HCT116 (cell line): ENCODE measurements at regions not wholly inside any gene's neighbourhood (a gene's known extent, or its start where the extent isn't known, plus 50 kb on each side); places are given as distances from the start of the nearest gene placed in this dataset.

ENCODE experiments used
- ATAC-seq: fragments of 200-7000 bp; cut with Tn5 transposase; 2 replicates; pipeline ENCODE4 v1.9.1; 2020; ENCODE audit warnings: mild to moderate bottlenecking, moderate library complexity
- BruUV-seq: library from RNA; stranded (reverse); fragments of 400-500 nt; replicated peaks from 2 replicates; lab custom pipeline; 2021; lab: Mats Ljungman, UMichigan
- CTCF ChIA-PET: fragments of 300-600 bp; sonication (Branson Sonifier 250); formaldehyde crosslinking; loops from one replicate; lab custom pipeline; 2021; ENCODE audit warnings: antibody characterized with exemption; lab: Charles Lee
- POLR2A ChIA-PET: fragments of 300-600, 350-600 bp; sonication (Branson Sonifier 250); formaldehyde crosslinking; loops from one replicate; lab custom pipeline; 2021; ENCODE audit warnings: antibody characterized with exemption; lab: Charles Lee
- RAD21 ChIA-PET, 2 experiments: fragments of 300-600 bp; sonication (Branson Sonifier 250); formaldehyde crosslinking; loops; one replicate each; lab custom pipeline; 2023; ENCODE audit warnings: low total read pairs in 2 of 2; ENCODE audit not compliant: uncharacterized antibody in 2 of 2, unreplicated experiment in 2 of 2, low non-redundant PET in 1 of 2; lab: Charles Lee
- DNase-seq: peaks from one replicate; pipeline ENCODE4 v3.0.0-alpha.2; 2010; ENCODE audit warnings: low read depth, low spot score
- H2AFZ ChIP-seq: fragments of 200-600 bp; shearing (Covaris generic), sonication (generic); 2 replicates; pipeline ENCODE4 v1.6.1; 2017; ENCODE audit warnings: low read depth, mixed run types, mixed read lengths, antibody characterized with exemption, low read length; ENCODE audit not compliant: poor library complexity, severe bottlenecking
- H3K27ac ChIP-seq: 2 replicates; pipeline ENCODE4 v1.5.1; 2012; ENCODE audit warnings: low read depth, low read length
- H3K27me3 ChIP-seq: fragments of 200-600 bp; sonication (generic); 2 replicates; pipeline ENCODE4 v1.6.1; 2016; ENCODE audit warnings: mixed run types, low read length, mixed read lengths; ENCODE audit not compliant: insufficient read depth
- H3K36me3 ChIP-seq, 2 experiments: fragments of 200-500 bp in 1 of 2; fragments of 200-600 bp in 1 of 2; sonication (Bioruptor generic) in 1 of 2; sonication (generic) in 1 of 2; 2 replicates each; pipeline versions ENCODE4 v1.5.1 to v1.6.1; 2014 to 2016; ENCODE audit warnings: low read length in 2 of 2, inconsistent platforms in 1 of 2, mixed read lengths in 1 of 2, mixed run types in 1 of 2; ENCODE audit not compliant: insufficient read depth in 2 of 2, control insufficient read depth in 1 of 2
- H3K4me1 ChIP-seq, 2 experiments: fragments of 200-600 bp in 1 of 2; sonication (generic) in 1 of 2; 2 replicates each; pipeline versions ENCODE4 v1.5.1 to v1.6.1; 2012 to 2017; ENCODE audit warnings: low read length in 2 of 2, inconsistent platforms in 1 of 2, mild to moderate bottlenecking in 1 of 2, mixed read lengths in 1 of 2, mixed run types in 1 of 2, moderate library complexity in 1 of 2; ENCODE audit not compliant: insufficient read depth in 2 of 2, control insufficient read depth in 1 of 2
- H3K4me2 ChIP-seq: fragments of 200-600 bp; sonication (generic); 2 replicates; pipeline ENCODE4 v1.6.1; 2017; ENCODE audit warnings: mixed run types, low read length, mixed read lengths
- H3K4me3 ChIP-seq, 2 experiments: fragments of 200-600 bp in 1 of 2; sonication (generic) in 1 of 2; replicated peaks in 1 of 2; 2 replicates each; pipeline ENCODE4 v1.5.1; 2011 to 2016; ENCODE audit warnings: low read length in 2 of 2, control low read depth in 1 of 2, low read depth in 1 of 2, mild to moderate bottlenecking in 1 of 2, mixed read lengths in 1 of 2, mixed run types in 1 of 2
- H3K79me2 ChIP-seq: fragments of 200-600 bp; sonication (generic); 2 replicates; pipeline ENCODE4 v1.6.1; 2017; ENCODE audit warnings: mild to moderate bottlenecking, mixed run types, low read length, moderate library complexity, mixed read lengths; ENCODE audit not compliant: insufficient read depth
- H3K9ac ChIP-seq: fragments of 200-600 bp; sonication (generic); 2 replicates; pipeline ENCODE4 v1.6.1; 2016; ENCODE audit warnings: low read length, mixed read lengths
- H3K9me2 ChIP-seq: fragments of 200-600 bp; sonication (generic), shearing (Covaris generic); 2 replicates; pipeline ENCODE4 v1.6.1; 2017; ENCODE audit warnings: mixed run types, mild to moderate bottlenecking, moderate library complexity; ENCODE audit not compliant: insufficient read depth
- H3K9me3 ChIP-seq, 2 experiments: fragments of 200-500 bp in 1 of 2; fragments of 200-600 bp in 1 of 2; sonication (Bioruptor generic) in 1 of 2; sonication (generic) in 1 of 2; 2 replicates each; pipeline ENCODE4 v1.6.1; 2014 to 2017; ENCODE audit warnings: low read length in 2 of 2, mixed read lengths in 2 of 2, inconsistent platforms in 1 of 2, low read depth in 1 of 2, mild to moderate bottlenecking in 1 of 2, mixed run types in 1 of 2, moderate library complexity in 1 of 2; ENCODE audit not compliant: control insufficient read depth in 1 of 2, insufficient read depth in 1 of 2
- H4K20me1 ChIP-seq: fragments of 200-600 bp; sonication (generic), shearing (Covaris generic); 2 replicates; pipeline ENCODE4 v1.6.1; 2017; ENCODE audit warnings: mixed run types, mild to moderate bottlenecking, moderate library complexity; ENCODE audit not compliant: insufficient read depth
- CBX3 ChIP-seq: IDR thresholded peaks from 2 replicates; pipeline ENCODE4 v1.6.1; 2012; ENCODE audit warnings: low read depth
- CEBPB ChIP-seq: IDR thresholded peaks from 2 replicates; pipeline ENCODE4 v1.6.1; 2012; ENCODE audit warnings: low read depth
- EGR1 ChIP-seq: IDR thresholded peaks from 2 replicates; pipeline ENCODE4 v1.6.1; 2012; ENCODE audit warnings: low read depth
- ELF1 ChIP-seq: IDR thresholded peaks from 2 replicates; pipeline ENCODE4 v1.6.1; 2012; ENCODE audit warnings: low read depth, borderline replicate concordance
- EZH2 ChIP-seq: fragments of 200-600 bp; sonication (generic); IDR thresholded peaks from 2 replicates; pipeline ENCODE4 v1.6.1; 2017; ENCODE audit warnings: antibody characterized with exemption, mixed run types
- EZH2phosphoT487 ChIP-seq: fragments of 200-600 bp; IDR thresholded peaks from 2 replicates; pipeline ENCODE4 v1.6.1; 2018; ENCODE audit warnings: antibody characterized with exemption, borderline replicate concordance
- FOSL1 ChIP-seq: IDR thresholded peaks from 2 replicates; pipeline ENCODE4 v1.6.1; 2012; ENCODE audit warnings: low read depth
- JUND ChIP-seq: IDR thresholded peaks from 2 replicates; pipeline ENCODE4 v1.6.1; 2012
- POLR2A ChIP-seq: IDR thresholded peaks from 2 replicates; pipeline ENCODE4 v1.7.0; 2011; ENCODE audit warnings: borderline replicate concordance; ENCODE audit not compliant: insufficient read depth, insufficient read length; ENCODE audit errors: extremely low read depth
- POLR2AphosphoS5 ChIP-seq: IDR thresholded peaks from 2 replicates; pipeline ENCODE4 v1.6.1; 2011; ENCODE audit warnings: mild to moderate bottlenecking, low read depth, low read length, moderate library complexity
- RAD21 ChIP-seq: IDR thresholded peaks from 2 replicates; pipeline ENCODE4 v1.6.1; 2012; ENCODE audit warnings: low read depth, mild to moderate bottlenecking
- SP1 ChIP-seq: IDR thresholded peaks from 2 replicates; pipeline ENCODE4 v1.6.1; 2012; ENCODE audit warnings: low read depth
- SRF ChIP-seq: IDR thresholded peaks from 2 replicates; pipeline ENCODE4 v1.6.1; 2012; ENCODE audit warnings: low read depth
- TCF7L2 ChIP-seq: IDR thresholded peaks from 2 replicates; pipeline ENCODE4 v1.7.0; 2011; ENCODE audit warnings: borderline replicate concordance, inconsistent platforms; ENCODE audit not compliant: insufficient read depth, insufficient read length; ENCODE audit errors: extremely low read depth
- ZFX ChIP-seq: fragments of 450-650 bp; IDR thresholded peaks from 2 replicates; pipeline ENCODE4 v1.6.1; 2017
- ZNF274 ChIP-seq: fragments of 200-500 bp; sonication (Bioruptor generic); IDR thresholded peaks from 2 replicates; pipeline ENCODE4 v1.6.1; 2014; ENCODE audit warnings: mild to moderate bottlenecking, low read depth, low read length, inconsistent platforms
- intact Hi-C: fragments of 100-400 bp; cut with micrococcal nuclease; formaldehyde crosslinking; loops from 2 replicates; pipeline ENCODE4 v1.10.0; 2022
- TF ChIP-seq, protein P1 (sequence below), 3 experiments: fragments of 200-600 bp in 1 of 3; sonication (generic) in 1 of 3; IDR thresholded peaks in 2 of 3; conservative IDR thresholded peaks in 1 of 3; 2 replicates each; pipeline ENCODE4 v1.5.1; 2012 to 2017; ENCODE audit warnings: low read depth in 2 of 3, low read length in 2 of 3, antibody characterized with exemption in 1 of 3, borderline replicate concordance in 1 of 3, control low read depth in 1 of 3, mild to moderate bottlenecking in 1 of 3, mixed read lengths in 1 of 3, mixed run types in 1 of 3, moderate library complexity in 1 of 3; ENCODE audit not compliant: insufficient read depth in 1 of 3
- TF ChIP-seq, protein P2 (sequence below): IDR thresholded peaks from 2 replicates; pipeline ENCODE4 v1.6.1; 2012

- Histone ChIP-seq H4K20me1 (no peaks in the 10 kb centered on the region; the same call in 1 of the 2 replicates), H3K9me2 (no peaks in the 10 kb centered on the region), H3K4me2 (no peak overlapping the region), H2AFZ (no peak overlapping the region), H3K9ac (no peak overlapping the region), H3K79me2 (no peaks in the 10 kb centered on the region), H3K4me1 (no peaks in the 10 kb centered on the region), H3K4me3 (no peak overlapping the region), H3K9me3 (no peaks in the 10 kb centered on the region), H3K27ac (no peak overlapping the region), H3K36me3 (no peaks in the 10 kb centered on the region)
- no peak for DNase-seq
- intact Hi-C loops: no loop called here
- RAD21 ChIA-PET: no interaction called here
- POLR2A ChIA-PET: no interaction called here
- no TSS peak for BruUV-seq
- TF ChIP-seq, protein P1, sequence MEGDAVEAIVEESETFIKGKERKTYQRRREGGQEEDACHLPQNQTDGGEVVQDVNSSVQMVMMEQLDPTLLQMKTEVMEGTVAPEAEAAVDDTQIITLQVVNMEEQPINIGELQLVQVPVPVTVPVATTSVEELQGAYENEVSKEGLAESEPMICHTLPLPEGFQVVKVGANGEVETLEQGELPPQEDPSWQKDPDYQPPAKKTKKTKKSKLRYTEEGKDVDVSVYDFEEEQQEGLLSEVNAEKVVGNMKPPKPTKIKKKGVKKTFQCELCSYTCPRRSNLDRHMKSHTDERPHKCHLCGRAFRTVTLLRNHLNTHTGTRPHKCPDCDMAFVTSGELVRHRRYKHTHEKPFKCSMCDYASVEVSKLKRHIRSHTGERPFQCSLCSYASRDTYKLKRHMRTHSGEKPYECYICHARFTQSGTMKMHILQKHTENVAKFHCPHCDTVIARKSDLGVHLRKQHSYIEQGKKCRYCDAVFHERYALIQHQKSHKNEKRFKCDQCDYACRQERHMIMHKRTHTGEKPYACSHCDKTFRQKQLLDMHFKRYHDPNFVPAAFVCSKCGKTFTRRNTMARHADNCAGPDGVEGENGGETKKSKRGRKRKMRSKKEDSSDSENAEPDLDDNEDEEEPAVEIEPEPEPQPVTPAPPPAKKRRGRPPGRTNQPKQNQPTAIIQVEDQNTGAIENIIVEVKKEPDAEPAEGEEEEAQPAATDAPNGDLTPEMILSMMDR (IDR thresholded peaks at IDR 0.05 in 2 of 3, conservative IDR thresholded peaks at IDR 0.05 in 1 of 3; ENCODE audit: borderline replicate concordance in 1 of 3, insufficient read depth in 1 of 3, low read depth in 2 of 3, low read length in 2 of 3): peak in 2 of 3 experiments; percentile 40 to 45; a peak in 4 of 6 replicates
- TF ChIP-seq ZFX: no peak
- TF ChIP-seq, all 23 proteins: peak for 1
- peak; percentile 76 for ATAC-seq
- no peaks in the 10 kb centered on the region for H3K27me3 ChIP-seq
- CTCF ChIA-PET: no interaction called here
Observed at GRCh38 chr3:6255229-6255628, 605.7 kb upstream of the GRM7 start.

DNA sequence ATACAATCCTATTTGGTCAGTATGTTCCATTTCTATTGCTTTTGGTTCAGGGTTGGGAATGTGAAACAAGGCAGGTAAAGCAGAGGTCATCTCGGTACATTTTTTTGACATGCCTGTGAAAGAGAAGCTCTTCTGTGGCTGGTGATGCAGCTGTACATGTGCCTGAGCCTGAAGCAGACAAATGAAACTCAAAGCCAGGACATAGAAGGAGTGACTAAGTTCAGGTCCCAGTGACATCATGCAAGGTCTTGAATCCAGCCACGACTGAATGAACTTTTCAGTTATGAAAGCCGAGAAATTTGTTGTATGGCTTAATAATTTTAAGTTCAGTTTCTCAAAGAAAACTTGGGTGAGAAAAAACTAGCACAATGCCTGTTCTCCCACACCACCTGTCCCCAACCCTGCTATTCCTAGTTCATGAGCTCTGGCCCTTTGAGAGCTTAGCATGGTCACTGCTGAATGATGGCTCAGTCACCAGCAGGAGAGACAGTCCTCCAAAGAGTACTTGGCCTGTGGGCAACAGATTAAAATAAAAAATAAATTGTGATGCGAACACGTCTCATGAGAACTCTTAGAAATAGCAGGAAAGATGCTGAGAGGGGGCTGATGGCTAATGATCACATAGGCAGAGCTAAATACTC lies 600.2 kb upstream of the GRM7 start:
- Histone ChIP-seq H3K4me3 (no peak overlapping the region), H3K9me3 (no peaks in the 10 kb centered on the region), H3K27ac (no peak overlapping the region), H4K20me1 (no peaks in the 10 kb centered on the region), H3K4me2 (no peak overlapping the region), H3K4me1 (no peaks in the 10 kb centered on the region), H3K9ac (no peak overlapping the region), H3K36me3 (no peaks in the 10 kb centered on the region), H3K9me2 (no peaks in the 10 kb centered on the region), H3K27me3 (no peaks in the 10 kb centered on the region), H2AFZ (no peak overlapping the region), H3K79me2 (no peaks in the 10 kb centered on the region)
- ATAC-seq: no peak
- POLR2A ChIA-PET: no interaction called here
- no TSS peak for BruUV-seq
- RAD21 ChIA-PET: no interaction called here
- CTCF ChIA-PET: no interaction called here
- DNase-seq: no peak
- intact Hi-C loops: no loop called here
- TF ChIP-seq ZNF274 (no peak), CBX3 (no peak), POLR2AphosphoS5 (no peak), ELF1 (no peak), JUND (no peak), EZH2phosphoT487 (no peak), TCF7L2 (no peak), FOSL1 (no peak), ZFX (no peak), EGR1 (no peak), SRF (no peak), POLR2A (no peak), SP1 (no peak), EZH2 (no peak), RAD21 (no peak), CEBPB (no peak)
- TF ChIP-seq, protein P2, sequence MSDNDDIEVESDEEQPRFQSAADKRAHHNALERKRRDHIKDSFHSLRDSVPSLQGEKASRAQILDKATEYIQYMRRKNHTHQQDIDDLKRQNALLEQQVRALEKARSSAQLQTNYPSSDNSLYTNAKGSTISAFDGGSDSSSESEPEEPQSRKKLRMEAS: no peak
- TF ChIP-seq, protein P1 (IDR thresholded peaks at IDR 0.05 in 2 of 3, conservative IDR thresholded peaks at IDR 0.05 in 1 of 3; ENCODE audit: borderline replicate concordance in 1 of 3, insufficient read depth in 1 of 3, low read depth in 2 of 3, low read length in 2 of 3): no peak
